ENCODE measurements at regions not wholly inside any gene's neighbourhood (a gene's known extent, or its start where the extent isn't known, plus 50 kb on each side); places are given as distances from the start of the nearest gene placed in this dataset.
A peak's percentile ranks its signal among the peaks of the same experiment; 100 is the strongest.

- H3K27ac ChIP-seq (ENCODE audit: low read depth) = no peak overlapping the region
- ATAC-seq (no peak), DNase-seq (ENCODE audit: low spot score) (no peak)
- H3F3A ChIP-seq (replicated peaks; ENCODE audit: low read depth) = no peaks in the 10 kb centered on the region
- H3K27me3 Mint-ChIP-seq (ENCODE audit: insufficient read depth, low read depth, poor library complexity) = peaks cover 2% of the 10 kb centered on the region
- H3K4me2 ChIP-seq = no peak overlapping the region
- H3K4me3 ChIP-seq = no peak overlapping the region
- TF ChIP-seq POLR2AphosphoS5 (IDR thresholded peaks at IDR 0.05; ENCODE audit: low read depth) = no peak
- TF ChIP-seq ETS1 (IDR thresholded peaks at IDR 0.05) = no peak
- no peak for TF ChIP-seq EZH2 (IDR thresholded peaks at IDR 0.05; ENCODE audit: low read depth, unreplicated experiment)
- no peaks in the 10 kb centered on the region for H3K36me3 Mint-ChIP-seq (ENCODE audit: low read depth)
- no peak overlapping the region for H2AFZ ChIP-seq
- no peaks in the 10 kb centered on the region for H3K9me3 Mint-ChIP-seq
- no peaks in the 10 kb centered on the region for H3K9me2 ChIP-seq (ENCODE audit: insufficient read depth)
- no peak overlapping the region for H3K4me3 Mint-ChIP-seq
- H3K27ac Mint-ChIP-seq = no peak overlapping the region
- H3K36me3 ChIP-seq (ENCODE audit: insufficient read depth) = no peaks in the 10 kb centered on the region
- no peaks in the 10 kb centered on the region for H3K79me2 ChIP-seq (replicated peaks; ENCODE audit: insufficient read depth)
- no peaks in the 10 kb centered on the region for H4K20me1 ChIP-seq (replicated peaks; ENCODE audit: insufficient read depth)
- no peaks in the 10 kb centered on the region; the same call in 2 of the 3 replicates for H3K4me1 Mint-ChIP-seq
- H3K4me1 ChIP-seq (ENCODE audit: insufficient read depth) = peaks cover 7% of the 10 kb centered on the region; the same call in 1 of the 2 replicates
- no peaks in the 10 kb centered on the region for H3K27me3 ChIP-seq (ENCODE audit: insufficient read depth)
Measured at GRCh38 chr5:163094492-163095180, 342.8 kb upstream of the CCNG1 start.

DNA sequence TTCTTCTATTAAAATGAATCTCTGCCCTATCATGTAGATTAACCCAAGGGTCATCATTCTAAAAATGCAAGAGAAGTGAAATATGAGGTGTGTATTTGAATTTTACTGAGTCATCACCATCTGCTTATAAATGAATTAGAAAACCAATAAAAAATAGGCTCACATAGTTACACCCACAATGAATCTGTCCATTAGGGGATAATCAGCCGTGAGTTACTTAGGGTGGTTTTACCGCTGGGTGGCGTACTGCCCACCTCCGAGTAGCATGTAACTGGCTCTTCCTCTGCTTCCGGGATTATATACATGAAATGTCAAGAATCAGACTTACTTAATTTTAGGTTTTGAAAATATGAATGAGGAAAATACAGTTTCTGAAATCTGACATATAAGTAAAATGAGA lies 332.9 kb upstream of the CCNG1 start:
- Histone ChIP-seq H2AFZ (no peak overlapping the region), H3K27ac (ENCODE audit: low read depth) (no peak overlapping the region), H3K4me2 (no peak overlapping the region), H3K27me3 (ENCODE audit: insufficient read depth) (no peaks in the 10 kb centered on the region), H3K36me3 (ENCODE audit: insufficient read depth) (no peaks in the 10 kb centered on the region), H3K4me3 (no peak overlapping the region), H3F3A (replicated peaks; ENCODE audit: low read depth) (no peaks in the 10 kb centered on the region), H3K79me2 (replicated peaks; ENCODE audit: insufficient read depth) (no peaks in the 10 kb centered on the region), H3K4me1 (ENCODE audit: insufficient read depth) (peaks cover 7% of the 10 kb centered on the region), H4K20me1 (replicated peaks; ENCODE audit: insufficient read depth) (no peaks in the 10 kb centered on the region), H3K9me2 (ENCODE audit: insufficient read depth) (no peaks in the 10 kb centered on the region)
- Mint-ChIP-seq H3K4me3 (no peak overlapping the region), H3K27me3 (ENCODE audit: insufficient read depth, low read depth, poor library complexity) (peaks cover 2% of the 10 kb centered on the region), H3K9me3 (no peaks in the 10 kb centered on the region), H3K36me3 (ENCODE audit: low read depth) (no peaks in the 10 kb centered on the region), H3K27ac (no peak overlapping the region), H3K4me1 (peaks cover 12% of the 10 kb centered on the region)
- ATAC-seq = peak; percentile 90
- peak; percentile 85 to 92 for TF ChIP-seq CTCF (conservative IDR thresholded peaks at IDR 0.05; ENCODE audit: low read depth in 2 of 2)
- no peak for TF ChIP-seq CREB1 (CRISPR knock-in tag; IDR thresholded peaks at IDR 0.05; ENCODE audit: low read depth)
- peak; percentile 76 for DNase-seq (ENCODE audit: low spot score)

DNA sequence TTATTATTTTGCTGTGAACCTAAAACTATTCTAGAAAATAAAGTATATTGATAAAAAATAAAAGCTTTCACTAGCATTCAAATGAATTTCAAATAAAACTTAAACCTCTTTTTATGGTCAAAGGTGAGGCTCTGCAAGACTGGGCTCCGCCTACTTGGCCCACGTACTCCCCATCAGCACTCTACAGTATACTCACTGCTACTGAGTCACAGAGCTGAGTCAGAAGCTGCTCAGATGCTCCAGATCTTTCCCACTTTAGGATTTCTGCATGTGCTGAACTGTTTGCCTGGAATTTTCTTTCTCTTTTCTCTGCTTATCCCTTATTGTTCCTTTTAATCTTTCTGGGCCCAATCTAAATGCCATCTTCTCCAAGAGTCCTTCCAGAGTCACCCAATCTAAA lies 331.9 kb upstream of the CCNG1 start:
- no peaks in the 10 kb centered on the region for H3K4me1 ChIP-seq (ENCODE audit: insufficient read depth)
- Mint-ChIP-seq H3K4me1 (peaks cover 12% of the 10 kb centered on the region), H3K4me3 (no peak overlapping the region), H3K9me3 (no peaks in the 10 kb centered on the region), H3K27ac (no peak overlapping the region), H3K36me3 (ENCODE audit: low read depth) (no peaks in the 10 kb centered on the region), H3K27me3 (ENCODE audit: insufficient read depth, low read depth, poor library complexity) (peaks cover 2% of the 10 kb centered on the region)
- TF ChIP-seq EZH2 (IDR thresholded peaks at IDR 0.05; ENCODE audit: low read depth, unreplicated experiment) (no peak), ETS1 (IDR thresholded peaks at IDR 0.05) (no peak)
- no peaks in the 10 kb centered on the region for H3F3A ChIP-seq (replicated peaks; ENCODE audit: low read depth)
- H3K9me2 ChIP-seq (ENCODE audit: insufficient read depth) = no peaks in the 10 kb centered on the region
- H4K20me1 ChIP-seq (replicated peaks; ENCODE audit: insufficient read depth) = no peaks in the 10 kb centered on the region
- H3K4me3 ChIP-seq = no peak overlapping the region
- H3K27ac ChIP-seq (ENCODE audit: low read depth) = no peak overlapping the region
- ATAC-seq (no peak), DNase-seq (ENCODE audit: low spot score) (no peak)
- no peak overlapping the region for H2AFZ ChIP-seq
- no peaks in the 10 kb centered on the region for H3K36me3 ChIP-seq (ENCODE audit: insufficient read depth)
- no peak overlapping the region for H3K4me2 ChIP-seq
- H3K79me2 ChIP-seq (replicated peaks; ENCODE audit: insufficient read depth) = no peaks in the 10 kb centered on the region
- no peaks in the 10 kb centered on the region for H3K27me3 ChIP-seq (ENCODE audit: insufficient read depth)

Measured in GM23338 (cell line).